GM19240 (cell line): ENCODE measurements at regions not wholly inside any gene's neighbourhood (a gene's known extent, or its start where the extent isn't known, plus 50 kb on each side); places are given as distances from the start of the nearest gene placed in this dataset.

Experiments used
- DNase-seq: peaks from one replicate; pipeline ENCODE4 v3.0.0; 2011; ENCODE audit warnings: low spot score; ENCODE audit not compliant: insufficient read length

DNA sequence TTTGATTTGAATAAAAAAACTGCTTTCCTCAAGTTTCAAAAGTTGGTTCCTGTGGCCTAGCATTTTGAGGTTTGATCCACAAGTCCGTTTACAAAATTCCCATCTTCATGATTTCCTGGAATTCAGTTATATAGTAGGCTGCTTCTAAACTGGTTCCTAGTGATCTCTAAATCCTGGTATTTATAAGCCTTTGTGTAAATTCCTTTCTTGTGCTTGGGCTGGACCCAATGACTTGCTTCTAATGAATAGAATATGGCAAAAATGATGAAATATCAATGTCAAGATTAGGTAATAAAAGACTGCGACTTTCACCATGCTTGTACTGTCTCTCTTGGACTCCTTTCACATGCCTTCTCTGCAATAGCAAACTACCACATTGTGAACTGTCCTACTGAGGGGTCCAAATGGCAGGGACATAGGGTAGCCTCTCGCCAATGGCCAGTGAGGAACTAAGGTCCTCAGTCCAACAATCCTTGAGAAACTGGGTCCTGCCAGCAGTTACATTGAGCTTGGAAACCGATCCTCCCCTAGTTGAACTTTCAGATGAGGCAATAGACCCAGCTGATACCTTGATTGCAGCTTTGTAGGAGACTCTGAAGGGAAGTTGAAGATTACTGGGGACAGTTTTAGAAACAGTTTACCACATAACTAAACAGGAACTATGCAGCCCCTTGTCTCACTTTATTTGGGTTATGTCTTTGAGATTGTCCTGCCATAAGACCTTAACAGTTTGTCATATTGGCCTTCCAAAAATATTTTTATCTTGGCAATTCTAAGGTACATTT, 303.9 kb upstream of the TBC1D5 start:
- DNase-seq, result no peak

DNA sequence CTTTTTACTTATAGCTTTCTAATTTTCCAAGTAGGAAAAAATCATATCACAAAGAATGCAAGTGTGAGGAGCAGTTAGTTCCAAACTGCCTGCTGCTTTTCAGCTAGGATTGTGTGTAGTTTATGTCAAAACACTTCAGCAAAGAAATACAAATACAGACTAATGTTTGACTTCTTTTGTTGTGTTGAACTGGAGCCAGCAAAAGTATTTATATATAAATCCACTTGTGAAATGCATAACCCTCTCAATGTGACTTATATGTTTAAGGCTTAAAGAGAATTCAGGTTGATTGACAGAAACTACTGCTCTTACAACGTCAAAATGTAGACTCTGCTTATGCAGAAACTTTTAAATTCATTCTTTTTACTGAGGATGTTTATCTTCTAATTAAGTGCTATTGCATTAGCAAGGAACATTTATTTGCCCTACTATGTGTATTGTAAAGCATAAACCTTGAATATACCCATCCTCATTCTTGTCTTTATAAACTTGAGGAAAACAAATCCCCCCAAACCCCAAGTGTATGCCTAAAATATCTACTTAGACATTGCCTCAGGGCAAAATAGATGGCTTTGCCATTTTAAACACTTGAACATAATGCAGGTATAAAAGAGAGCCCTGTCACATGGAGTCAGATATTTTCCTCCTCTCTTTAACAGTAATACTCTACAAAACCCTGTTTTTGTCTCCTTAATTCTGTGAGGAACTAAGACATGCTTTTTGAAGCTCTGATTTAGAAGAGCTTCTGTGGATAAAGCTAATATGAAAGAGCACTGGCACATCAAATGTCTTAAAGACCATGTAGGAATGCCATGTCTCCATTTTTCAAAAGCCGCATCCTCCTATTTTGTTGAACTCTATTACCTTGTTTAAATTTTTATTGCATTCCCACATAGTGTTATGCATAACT, 302.8 kb upstream of the TBC1D5 start:
- DNase-seq, result no peak

- no peak for DNase-seq
Observed at GRCh38 chr3:18044191-18044590, 301.8 kb upstream of the TBC1D5 start.

- DNase-seq, result no peak
Observed at GRCh38 chr3:18036450-18036815, 294.0 kb upstream of the TBC1D5 start.

GRCh38 chr3:18035641-18036449, 293.4 kb upstream of the TBC1D5 start:
- no peak for DNase-seq

- no peak for DNase-seq
Observed at GRCh38 chr3:18033581-18034108, 291.2 kb upstream of the TBC1D5 start.

GRCh38 chr3:18030371-18030870, 288.0 kb upstream of the TBC1D5 start:
- DNase-seq, result no peak

DNA sequence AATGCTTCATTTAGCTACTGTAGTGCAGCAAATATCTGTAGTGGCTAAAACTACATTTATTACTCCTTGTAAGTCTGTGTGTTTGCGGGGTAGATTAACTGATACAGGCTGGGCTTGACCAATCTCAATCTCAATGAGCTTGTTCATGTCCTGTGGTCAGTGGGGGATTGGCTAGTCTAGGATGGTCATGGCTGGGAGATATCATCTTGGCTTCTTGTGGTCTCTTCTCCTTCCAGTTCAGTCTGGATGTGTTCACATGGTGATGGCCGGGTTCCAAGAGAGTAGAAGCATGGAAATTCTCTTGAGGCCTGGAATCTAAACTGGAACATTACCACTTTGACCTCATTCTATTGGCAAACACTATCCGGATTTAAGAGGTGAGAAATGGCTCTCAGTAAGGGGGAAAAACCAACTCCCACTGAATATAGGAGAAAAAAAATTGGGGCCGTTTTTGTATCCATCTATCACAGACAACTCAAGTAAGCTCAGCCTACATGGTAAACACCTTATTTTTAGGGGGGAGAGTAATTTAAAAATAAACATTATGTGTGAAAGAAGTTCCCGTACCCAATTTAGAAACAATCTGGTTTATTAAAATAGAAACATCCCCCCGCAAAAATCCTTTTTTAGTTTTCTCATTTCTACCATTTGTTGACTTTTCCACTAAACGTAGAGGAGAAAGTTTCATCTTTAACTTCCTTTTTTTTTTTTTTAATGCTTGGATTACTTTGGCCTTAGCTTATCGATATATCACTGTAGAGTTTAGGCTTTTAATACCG, 284.9 kb upstream of the TBC1D5 start:
- DNase-seq, result no peak

- no peak for DNase-seq
Observed at GRCh38 chr3:18024715-18025114, 282.3 kb upstream of the TBC1D5 start.

GRCh38 chr3:18019161-18019495, 276.7 kb upstream of the TBC1D5 start:
- DNase-seq, result no peak

DNA sequence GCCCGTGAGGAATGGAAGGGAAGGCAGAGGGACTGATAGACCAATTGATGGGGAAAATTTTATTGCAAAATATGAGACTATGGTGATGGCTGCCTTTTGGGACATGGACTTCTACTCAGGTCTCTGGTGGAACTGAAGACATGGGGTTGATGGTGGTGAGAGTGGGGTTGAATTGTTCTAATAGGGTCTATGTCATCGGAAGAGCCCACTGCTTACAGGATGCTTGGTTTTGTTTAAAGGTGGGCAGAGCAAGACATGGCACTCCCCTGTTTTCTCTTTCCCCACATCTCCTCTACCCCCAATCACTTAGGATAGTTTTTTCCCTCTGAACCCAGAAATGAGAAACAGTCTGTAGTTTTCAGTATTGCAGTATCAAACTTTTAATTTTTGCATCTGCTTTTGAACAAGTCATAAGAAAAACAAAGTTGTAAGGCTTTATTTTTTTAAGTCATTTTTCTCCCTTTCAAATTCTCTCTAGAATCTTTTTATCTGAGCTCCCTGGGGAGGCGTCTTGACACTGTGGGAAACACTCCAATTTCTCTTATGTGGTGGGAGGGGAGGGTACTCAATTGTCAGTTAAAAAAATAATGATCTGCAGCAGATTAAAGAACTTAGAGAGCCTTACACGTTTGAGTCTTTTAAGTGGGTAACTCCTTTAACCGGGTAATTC, 276.2 kb upstream of the TBC1D5 start:
- DNase-seq, result no peak

DNA sequence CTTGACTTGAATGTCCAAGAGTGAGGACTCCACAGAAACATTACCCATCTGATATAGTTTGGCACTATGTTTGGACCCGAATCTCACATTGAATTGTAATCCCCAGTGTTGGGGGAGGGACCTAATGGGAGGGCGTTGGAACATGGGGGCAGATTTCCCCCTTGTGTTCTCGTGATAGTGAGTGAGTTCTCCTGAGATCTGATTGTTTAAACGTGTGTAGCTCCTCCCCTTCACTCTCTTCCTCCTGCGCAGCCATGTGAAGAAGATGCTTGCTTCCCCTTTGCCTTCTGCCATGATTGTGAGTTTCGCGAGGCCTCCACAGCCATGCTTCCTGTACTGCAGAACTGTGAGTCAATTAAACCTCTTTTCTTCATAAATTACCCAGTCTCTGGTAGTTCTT, 273.9 kb upstream of the TBC1D5 start:
- DNase-seq, result no peak

GRCh38 chr3:18012933-18013332, 270.5 kb upstream of the TBC1D5 start:
- no peak for DNase-seq

- no peak for DNase-seq
Observed at GRCh38 chr3:18012436-18012835, 270.0 kb upstream of the TBC1D5 start.

GRCh38 chr3:18011387-18011786, 269.0 kb upstream of the TBC1D5 start:
- DNase-seq, result no peak

- no peak for DNase-seq
Observed at GRCh38 chr3:18010001-18010400, 267.6 kb upstream of the TBC1D5 start.

- DNase-seq, result no peak
Observed at GRCh38 chr3:18008706-18009368, 266.4 kb upstream of the TBC1D5 start.

DNA sequence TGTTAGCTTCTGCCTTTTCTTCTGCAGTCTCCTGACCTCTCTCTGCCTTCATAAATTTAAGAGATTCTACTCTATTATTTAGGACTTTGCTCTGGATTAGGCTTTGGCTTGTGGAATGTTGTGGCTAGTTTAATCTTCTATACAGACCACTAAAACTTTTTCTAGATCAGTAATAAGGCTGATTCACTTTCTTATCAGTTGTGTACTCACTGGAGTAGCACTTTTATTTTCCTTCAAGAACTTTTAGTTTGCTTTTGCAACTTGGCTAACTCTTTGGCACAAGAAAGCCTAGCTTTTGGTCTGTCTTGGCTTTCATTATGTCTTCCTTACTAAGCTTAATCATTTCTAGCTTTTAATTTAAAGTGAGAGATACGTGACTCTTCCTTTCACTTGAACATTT, 265.5 kb upstream of the TBC1D5 start:
- DNase-seq, result no peak

- DNase-seq, result no peak
Observed at GRCh38 chr3:17995769-17996168, 253.3 kb upstream of the TBC1D5 start.

- DNase-seq, result no peak
Observed at GRCh38 chr3:17994167-17994566, 251.7 kb upstream of the TBC1D5 start.
